ENCODE measurements at regions not wholly inside any gene's neighbourhood (a gene's known extent, or its start where the extent isn't known, plus 50 kb on each side); places are given as distances from the start of the nearest gene placed in this dataset.

DNA sequence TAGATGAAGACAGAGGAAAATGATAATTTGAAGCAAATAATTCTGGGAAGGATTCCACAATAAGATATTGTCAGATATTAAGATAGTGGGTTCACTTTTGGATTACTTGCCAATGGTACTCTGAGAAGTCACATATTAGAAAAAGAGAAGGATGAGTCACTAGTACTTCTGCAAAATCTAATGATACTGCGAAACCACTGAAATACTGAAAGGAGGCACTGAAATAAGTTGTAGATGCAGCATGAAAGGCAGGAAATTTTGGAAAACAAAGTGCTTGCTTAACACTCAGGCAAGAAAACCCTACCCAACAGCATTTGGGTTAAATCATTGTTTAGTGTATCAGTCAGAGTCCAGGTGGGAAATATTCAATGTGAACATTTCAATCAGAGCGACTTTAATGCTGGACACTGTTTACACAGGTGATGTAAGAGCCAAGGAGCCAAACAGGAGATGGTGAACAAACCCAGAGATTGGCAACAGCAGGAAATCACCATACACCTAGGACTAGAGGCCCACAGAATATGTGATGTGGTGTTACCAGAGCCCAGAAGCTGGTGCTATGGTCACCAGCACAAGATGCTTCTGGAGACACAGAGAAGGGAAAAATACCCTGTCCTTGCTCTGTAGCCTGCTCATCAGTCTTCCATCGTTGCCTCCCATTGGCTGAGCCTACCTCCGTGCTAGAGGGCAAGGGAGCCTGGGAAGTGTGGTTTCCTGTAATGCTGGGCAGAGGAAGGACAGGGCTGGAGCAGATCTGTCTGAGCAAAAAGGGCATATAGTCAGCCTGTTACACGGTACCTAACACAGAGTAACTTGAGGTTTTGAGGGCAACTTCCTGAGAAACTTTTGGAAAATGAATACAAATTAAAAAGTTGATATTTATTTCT, 204.7 kb upstream of the ITGA4 start:
- DNase-seq = peak; percentile 26

DNA sequence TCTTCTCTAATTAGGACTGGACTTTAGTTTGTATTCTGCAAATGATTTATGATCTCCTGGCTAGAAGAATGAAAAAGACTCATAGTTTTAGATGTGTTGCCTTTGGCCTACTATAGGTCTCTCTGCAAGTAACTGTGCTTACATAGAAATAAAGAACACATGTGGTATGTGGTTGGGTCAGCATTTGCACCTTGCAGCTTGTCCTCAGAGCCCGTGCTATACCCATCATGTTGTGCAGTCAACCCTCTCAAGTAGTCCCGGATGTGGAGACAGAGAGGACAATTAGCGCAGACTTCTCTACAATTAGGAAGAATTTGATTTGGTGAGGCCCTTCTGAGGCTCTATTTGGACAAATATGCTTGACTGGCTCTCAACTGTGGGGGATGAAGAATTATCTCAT, 203.7 kb upstream of the ITGA4 start:
- DNase-seq = no peak

DNA sequence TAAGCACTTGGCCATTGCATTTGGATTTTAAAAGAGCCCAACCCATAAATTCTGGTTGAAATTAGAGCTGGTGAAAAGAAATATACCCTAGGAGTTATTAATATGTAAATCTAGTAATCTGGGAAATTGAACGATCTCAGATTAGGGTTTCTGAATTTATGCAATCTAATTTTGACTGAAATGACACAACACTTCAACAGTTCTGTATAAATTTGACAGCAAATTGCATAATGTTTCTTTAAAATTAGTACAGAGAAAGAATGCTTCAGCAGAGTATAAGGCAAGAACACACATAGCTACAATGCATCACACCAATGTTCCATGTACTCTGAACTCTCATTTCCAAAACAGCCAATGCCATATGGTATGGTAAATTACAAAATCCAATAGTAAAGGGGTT, 201.5 kb upstream of the ITGA4 start:
- no peak for DNase-seq

DNA sequence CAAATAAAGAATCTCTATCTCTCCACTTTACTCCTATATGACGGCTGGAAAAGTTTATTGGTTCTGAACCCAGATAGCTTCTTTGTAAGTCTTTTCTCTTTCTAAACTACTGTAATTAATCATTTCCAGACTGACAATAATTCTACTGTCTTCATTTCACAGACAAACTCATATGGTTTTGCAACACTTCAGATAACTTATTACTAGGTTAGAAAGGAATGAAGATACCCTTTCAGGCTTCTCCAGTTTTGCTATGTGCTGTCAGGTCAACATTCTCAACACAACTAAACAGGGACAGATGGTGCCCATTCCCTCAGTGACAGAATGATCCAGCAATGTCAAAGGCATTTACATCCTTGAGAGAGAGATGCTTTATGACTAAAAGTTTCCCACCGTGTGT, 198.5 kb upstream of the ITGA4 start:
- DNase-seq = no peak

DNA sequence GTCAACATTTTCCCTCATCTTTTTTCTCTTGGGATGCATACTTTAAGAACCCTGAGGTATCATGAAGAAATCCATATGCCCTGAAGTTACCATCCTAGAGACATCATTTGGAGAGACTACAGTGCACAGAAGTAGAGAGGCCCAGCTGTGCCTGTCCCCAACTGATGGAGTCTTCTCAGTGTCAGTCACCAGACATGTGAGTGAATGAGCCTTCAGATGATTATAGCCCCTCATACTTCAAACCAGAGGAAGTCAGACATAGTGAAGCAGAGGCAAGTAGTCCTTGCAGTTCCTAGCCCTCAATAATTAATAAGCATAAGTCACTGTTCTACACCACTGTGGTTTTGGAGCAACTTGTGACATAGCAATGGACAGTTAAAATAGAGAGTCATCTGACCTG, 194.4 kb upstream of the ITGA4 start:
- no peak for DNase-seq

DNA sequence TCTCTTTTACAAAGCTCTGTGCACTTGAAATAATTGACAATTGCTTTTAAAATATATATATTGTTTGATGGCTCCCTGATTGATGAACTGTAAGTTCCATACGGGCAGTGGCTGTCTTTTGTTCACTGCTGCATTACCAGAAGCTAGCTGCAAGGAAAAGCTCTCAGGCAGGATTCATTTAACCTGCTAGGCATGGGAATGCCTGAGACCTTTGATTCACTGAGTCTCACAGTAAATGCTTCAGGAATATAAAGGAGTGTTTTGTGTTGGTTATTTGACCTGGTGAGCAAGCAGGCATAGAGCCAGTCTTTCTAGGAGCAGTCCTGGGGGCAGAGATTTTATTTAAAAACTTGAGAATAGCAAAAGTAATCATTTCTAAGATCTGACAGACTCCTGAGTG, 193.2 kb upstream of the ITGA4 start:
- no peak for DNase-seq

DNA sequence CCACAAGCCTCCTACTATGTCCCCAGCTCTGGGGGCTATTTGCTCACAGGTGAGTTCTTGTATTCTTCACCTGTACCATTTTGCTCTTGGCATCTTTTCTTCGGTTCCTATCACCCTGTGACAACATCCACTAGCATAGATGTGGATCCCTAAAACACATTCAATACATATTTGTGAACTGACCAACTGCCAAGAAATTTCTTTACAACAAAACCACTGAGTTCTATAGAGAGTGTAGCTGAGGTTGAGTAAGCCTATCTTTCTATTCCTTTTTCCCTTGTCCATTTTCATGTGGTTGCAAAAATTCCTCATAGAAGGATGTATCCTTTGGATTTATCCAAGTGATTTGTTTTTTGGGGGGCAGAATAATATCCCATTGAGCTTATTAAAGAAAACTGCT, 192.7 kb upstream of the ITGA4 start:
- no peak for DNase-seq

DNA sequence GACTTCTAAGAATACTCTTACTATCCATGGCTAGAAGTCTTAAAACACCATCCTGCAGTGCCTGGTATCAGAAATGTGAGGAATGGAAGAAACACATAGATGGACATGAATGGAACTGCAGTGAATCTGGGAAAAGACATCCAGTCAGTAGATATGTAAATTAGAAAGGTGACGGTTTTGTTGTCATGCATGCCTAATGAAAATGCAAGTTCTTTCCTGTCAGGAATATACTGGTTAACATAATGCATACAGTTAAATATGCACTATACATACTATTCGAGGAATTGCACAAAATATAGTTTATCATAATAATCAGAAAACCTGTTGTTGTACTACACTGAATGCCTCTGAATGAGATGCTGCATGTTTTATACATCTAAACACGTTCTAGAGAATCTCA, 190.6 kb upstream of the ITGA4 start:
- DNase-seq = no peak

DNA sequence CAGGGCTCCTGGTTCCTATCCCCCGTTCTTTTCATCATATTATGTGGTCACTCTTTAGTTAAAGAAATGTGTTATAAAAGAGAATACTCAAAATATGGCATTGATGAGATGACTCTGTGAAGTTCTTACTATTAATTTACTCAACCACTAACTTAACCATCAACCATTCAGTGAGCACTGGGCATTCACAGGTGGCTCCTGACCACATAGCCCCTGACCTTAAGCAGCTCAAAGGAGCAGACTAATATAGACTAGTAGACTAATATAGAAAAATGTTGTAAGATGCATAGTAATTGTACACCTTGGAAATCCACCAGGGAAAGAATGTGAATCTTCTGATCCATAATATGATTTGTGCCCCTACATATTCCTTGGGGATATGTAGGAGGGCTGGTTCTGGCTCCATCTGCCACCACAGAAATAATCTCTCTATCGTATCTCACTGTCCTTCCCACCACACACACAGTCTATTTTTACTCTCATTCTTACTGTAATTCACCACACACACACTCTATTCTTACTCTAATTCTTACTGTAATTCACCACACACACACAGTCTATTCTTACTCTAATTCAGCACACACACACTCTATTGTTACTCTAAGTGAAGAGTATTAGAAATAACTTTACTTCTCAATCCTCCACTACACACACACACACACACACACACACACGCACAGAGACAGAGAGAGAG, 188.9 kb upstream of the ITGA4 start:
- DNase-seq = no peak

DNA sequence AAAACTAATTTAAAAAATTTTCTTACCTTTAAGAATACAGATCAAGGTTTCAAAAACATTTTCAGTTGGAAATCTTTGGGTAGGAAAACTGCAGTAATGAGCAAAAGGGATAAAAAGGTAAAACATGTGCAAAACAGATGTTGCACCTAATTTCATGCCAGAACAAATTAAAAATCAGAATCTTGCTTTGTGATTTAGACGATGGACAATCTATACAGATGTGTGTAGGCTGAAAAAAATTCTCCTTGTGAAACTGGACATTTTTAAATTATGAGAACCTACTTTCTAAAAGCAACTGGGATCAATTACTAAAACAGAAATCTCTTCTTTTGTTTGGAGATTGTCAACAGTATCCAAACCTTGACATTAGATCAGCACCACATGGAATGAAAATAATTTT, 183.2 kb upstream of the ITGA4 start:
- no peak for DNase-seq

DNA sequence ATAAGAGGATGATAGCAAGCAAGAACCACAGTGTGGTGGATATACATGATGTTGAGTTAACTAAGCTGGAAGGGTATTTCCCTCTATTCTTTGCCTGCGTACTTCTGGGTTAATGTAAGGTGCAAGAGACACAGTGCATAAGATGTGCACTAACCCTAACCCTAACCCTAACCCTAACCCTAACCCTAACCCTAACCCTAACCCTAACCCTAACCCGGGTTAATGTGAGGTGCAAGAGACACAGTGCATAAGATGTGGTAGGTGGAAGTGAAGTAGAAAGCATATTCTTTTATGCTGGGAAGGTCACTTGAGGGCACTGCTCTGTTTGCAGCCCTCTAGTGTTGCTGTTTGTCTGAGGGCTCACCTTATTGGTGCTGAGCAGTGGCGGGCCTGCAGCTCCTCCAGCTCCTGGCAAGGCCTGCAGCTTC, 181.5 kb upstream of the ITGA4 start:
- no peak for DNase-seq

DNA sequence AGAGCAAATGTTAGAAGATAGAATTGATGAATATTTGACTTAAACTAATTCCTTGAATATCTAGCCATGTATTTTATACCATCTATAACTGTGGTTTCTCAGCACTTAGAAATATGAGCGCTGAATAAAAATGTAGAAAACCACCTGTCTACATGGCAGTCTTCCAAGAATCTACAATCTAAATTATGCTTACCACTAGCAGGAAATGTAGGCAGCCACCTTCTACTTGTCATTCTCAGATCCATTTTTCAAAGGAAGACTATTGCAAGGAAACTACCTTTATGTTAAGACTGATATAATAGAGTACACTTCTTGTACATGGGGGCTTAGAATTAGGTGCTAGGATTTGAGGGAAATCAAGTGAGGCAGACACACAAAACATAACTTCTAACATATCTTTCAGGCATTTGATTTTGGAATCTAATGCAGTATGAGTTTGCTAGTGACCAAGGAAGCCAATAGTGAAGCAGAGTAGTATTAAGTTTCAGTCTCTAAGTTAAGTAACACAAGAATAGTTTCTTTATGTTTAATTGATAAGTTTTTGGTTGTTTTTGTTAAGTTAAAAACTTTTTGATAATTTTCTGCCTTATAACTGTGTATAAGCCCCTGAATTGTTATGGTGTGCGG, 175.9 kb upstream of the ITGA4 start:
- no peak for DNase-seq

DNA sequence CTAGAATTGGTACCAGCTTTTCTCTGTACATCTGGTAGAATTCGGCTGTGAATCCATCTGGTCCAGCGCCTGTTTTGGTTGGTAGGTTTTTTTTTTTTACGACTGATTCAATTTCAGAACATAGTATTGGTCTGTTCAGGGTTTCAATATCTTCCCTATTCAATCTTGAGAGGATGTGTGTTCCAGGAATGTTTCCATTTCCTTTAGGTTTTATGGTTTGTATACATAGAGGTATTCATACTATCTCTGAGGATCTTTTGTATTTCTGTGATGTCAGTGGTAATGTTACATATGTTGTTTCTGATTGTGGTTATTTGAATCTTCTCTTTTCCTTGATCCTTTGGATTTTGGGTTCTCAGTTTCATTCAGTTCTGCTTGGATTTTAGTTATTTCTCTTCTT, 172.1 kb upstream of the ITGA4 start:
- no peak for DNase-seq

DNA sequence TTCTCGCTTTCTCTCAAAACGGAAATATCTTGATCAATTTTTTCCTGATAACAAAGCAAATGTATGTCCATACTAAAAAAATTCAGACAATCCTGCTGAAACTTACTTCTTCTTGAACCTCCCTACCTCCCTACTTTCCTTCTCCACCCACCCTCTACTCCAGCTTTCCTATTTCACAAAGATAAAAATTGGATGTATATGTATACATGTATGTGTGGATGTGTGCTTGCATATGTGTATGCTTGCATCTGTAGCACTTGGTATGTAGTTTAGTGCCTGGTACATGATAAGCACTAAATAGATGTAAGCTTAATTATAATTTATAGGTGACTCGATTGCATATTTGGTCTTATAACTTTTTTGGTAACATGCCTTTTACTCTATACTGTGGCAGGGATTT, 167.5 kb upstream of the ITGA4 start:
- no peak for DNase-seq

DNA sequence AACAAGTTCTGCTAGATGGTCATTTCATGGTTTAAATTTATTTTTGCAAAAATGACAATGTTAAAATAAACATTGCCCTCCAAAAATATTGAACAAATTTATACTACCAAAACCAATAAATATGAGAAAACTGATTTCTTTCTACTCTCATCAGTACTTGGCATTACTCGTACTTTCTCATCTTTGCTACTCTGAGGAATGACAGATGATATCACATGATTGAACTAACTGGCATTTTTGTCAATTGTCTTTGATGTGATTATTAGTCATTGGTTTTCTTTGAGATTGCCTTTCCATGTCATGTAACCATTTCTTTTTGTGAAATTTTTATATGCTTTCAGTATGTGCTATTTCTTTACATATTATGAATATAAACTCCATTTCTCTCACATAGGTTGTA, 167.0 kb upstream of the ITGA4 start:
- no peak for DNase-seq

DNA sequence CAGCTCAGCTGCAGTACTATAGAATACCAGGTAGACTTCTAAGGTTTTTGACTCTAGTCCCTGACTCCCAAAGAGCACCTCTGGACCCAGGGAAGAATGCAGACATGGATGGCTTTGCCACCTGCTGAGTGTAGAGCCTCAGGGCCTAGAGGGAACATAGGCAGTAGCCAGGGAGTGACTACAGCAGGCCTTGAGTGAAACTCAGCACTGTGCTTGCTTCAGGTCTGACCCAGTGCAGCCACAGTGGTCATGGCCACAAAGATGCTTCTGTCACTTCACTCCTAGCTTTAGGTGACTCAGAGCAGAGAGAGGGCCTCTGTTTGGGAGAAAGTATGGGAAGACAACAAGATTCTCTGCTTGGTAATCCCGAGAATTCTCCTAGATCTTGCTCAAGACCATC, 162.2 kb upstream of the ITGA4 start:
- DNase-seq = no peak

DNA sequence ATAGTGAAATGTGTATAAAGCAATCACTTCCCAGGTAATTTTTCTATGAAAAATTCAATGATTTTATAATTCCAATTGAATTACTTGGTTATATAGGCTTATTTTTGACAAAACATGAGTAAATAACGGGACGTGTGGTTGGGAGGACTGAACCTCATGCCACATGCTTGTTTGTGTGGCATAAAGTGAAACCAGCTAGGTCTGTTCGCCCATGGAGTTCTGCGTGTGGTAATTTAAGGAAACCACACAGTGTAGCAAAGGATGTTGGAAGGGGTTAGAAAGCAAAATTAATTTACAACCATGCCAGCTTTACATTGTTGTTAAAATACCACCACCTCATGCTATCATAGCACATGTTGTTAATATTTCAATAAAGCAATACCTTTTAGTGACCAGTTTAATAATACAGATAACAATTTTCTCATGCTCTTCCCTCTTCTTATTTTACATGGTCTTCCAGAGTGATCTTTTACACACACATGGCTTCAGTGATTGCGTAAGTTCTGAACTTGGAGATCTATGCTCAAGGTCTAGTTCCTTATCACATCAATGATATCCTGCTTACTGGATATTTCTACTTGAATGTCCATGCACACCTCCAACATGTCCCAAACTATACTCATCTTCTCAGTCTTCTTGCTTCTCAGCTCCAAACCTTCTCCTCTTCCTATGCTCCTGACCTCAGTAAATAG, 156.4 kb upstream of the ITGA4 start:
- DNase-seq = no peak

DNA sequence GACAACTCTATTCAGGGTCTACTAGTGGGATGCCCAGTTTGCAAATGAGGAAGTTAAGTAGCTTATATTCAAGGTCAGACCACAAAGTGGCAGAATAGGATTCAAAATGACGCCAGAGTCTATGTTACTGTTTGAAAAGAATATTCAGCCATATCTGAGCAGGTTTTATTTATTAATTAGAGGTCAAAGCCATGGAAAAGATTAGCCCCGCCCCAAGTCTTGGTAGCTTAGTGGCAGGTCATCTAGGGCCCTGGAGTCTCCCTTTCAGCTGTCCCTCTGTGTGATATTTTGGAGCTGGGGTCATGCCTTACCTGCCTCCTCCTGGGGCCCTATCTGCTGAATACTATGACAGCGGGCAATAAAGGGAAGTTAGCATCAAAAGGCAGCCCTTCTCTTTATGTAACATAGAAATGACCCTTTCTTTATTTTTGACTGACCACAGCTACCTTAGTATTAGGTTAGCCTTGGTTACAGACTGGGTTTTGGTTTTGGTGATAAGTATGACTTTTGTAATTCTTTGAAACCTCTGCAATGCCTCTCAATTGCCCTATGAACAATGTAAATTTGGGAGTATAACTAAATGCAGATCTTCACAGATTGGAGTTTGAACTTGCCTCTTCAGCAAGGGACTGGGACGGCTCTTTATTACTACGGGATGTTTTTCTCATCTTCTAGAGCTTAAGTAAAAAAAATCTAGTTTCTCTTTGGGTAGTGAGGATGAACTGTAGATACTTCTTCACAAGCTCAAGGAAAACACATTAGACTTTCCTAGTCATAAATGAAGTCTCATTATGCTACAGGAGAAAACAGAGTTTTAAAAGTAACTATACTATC, 153.0 kb upstream of the ITGA4 start:
- no peak for DNase-seq

DNA sequence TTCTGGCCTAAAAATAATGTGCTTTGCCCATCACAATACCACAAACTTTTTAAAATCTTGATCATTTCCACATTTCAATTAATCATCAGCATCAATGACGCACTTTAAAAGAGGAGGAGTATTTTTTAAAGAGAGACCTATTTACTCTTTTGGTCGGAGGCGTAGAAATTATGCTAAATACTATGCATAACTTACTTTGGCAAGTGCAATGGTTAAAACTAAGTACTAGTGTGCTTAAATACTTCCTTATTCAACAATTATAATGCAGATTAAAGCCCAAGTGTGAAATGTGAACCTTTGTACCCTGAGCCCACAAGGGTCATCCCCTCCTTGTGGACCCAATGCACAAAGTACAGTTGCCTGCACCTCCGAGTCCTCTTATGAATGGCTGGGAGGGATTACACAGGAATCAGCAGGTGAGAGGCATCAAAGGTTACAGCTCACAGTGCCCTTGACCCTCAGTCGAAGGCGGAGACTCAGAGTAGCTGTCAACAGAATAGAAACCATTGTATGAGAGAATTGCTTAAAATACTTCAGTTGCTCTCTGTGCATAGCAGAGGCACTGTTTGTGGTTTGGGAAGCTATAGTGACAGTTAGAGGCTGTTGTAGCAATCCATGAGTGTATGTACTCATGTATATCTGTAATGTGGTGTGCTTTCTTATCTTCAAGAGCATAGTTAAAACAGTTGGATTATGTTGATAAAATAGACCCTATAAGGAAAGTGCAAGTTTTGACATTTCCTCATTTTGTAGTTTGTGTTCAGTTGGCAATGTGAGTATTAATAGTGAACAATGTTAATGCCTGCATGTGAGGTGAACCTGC, 151.7 kb upstream of the ITGA4 start:
- peak; percentile 69 for DNase-seq

DNA sequence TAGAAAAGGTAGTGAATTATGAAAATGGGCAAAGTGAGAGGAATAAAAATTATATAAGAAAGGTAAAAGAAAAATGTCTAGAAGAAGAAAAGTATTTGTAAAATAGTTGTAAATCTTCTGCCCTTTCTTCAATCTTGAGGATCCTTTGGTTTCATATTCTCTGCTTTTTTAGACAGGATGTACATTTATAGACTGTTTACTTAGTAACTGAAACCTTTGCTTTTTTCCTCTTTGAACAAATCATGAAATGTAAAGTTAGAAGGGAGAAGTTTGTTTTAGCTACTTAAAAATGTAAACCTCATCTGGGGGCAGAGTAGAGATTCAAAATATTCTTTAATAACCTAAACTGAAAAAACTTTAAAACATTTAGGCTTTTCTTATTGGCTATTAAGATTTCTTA, 150.4 kb upstream of the ITGA4 start:
- DNase-seq = no peak

DNA sequence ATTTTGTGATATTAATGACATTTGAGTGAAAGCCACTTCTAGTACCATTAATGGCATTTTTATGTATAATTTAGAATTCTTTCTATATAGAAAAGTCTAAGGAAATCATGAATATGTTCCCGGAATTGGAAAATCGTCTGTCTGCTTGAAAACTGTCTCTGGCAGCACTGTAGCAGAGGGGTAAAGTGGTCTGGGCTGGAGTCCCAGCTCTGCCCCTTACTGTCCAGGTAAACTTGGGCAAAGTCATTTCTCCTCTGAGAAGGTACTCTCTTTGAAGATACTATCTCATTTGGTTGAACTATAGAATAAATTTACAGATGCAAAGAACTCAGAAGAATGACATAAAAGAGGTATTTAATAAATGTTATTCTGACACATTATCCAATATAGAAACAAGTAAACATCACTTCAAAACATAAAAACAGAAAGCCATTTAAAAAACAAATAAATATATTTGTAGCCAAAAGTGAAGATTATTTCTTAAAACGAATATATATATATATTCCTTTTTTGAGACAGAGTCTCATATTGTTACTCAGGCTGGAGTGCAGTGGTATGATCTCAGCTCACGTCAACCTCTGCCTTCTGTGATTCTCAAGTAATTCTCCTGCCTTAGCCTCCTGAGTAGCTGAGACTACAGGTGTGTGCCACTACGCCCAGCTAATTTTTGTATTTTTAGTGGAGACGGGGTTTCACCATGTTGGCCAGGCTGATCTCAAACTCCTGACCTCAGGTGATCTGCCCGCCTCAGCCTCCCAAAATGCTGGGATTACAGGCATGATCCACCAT, 149.8 kb upstream of the ITGA4 start:
- DNase-seq = no peak
